ENCODE measurements at regions not wholly inside any gene's neighbourhood (a gene's known extent, or its start where the extent isn't known, plus 50 kb on each side); places are given as distances from the start of the nearest gene placed in this dataset.

DNA sequence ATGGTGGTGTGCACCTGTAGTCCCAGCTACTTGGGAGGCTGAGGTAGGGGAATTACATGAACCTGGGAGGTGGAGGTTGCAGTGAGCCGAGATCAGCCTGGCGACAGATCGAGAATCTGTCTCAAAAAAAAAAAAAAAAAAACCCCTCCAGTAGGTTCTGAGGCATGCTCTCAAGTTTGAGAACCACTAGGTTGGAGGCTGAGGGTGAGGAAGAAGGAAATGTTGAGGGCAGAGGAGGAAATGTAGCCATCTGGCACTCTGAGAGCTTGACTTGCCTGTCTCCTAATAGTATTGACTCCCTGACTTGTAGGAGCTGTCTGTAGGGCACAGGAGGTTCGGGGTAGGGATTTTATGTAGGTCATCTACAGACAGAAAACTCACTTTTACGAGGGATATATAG, 204.6 kb downstream of the OPA1 start:
- TF ChIP-seq, protein P1, sequence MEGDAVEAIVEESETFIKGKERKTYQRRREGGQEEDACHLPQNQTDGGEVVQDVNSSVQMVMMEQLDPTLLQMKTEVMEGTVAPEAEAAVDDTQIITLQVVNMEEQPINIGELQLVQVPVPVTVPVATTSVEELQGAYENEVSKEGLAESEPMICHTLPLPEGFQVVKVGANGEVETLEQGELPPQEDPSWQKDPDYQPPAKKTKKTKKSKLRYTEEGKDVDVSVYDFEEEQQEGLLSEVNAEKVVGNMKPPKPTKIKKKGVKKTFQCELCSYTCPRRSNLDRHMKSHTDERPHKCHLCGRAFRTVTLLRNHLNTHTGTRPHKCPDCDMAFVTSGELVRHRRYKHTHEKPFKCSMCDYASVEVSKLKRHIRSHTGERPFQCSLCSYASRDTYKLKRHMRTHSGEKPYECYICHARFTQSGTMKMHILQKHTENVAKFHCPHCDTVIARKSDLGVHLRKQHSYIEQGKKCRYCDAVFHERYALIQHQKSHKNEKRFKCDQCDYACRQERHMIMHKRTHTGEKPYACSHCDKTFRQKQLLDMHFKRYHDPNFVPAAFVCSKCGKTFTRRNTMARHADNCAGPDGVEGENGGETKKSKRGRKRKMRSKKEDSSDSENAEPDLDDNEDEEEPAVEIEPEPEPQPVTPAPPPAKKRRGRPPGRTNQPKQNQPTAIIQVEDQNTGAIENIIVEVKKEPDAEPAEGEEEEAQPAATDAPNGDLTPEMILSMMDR (IDR thresholded peaks at IDR 0.05) = no peak
- no peak for TF ChIP-seq POLR2A (IDR thresholded peaks at IDR 0.05)
